Thyroid gland (tissue), 4 donors: ENCODE measurements at regions not wholly inside any gene's neighbourhood (a gene's known extent, or its start where the extent isn't known, plus 50 kb on each side); places are given as distances from the start of the nearest gene placed in this dataset.

Experiments used
- DNase-seq, 2 donors: peaks; one replicate each; pipeline ENCODE4 v3.0.0-alpha.2; 2019
- H3K27ac ChIP-seq, 3 donors: fragments of 200-600 bp; sonication (generic); 1 replicate in 2 of 3; 2 replicates in 1 of 3; pipeline ENCODE4 v1.5.1; 2016 to 2019; ENCODE audit warnings: mild to moderate bottlenecking in 1 of 3, moderate library complexity in 1 of 3
- H3K27me3 ChIP-seq: fragments of 200-600 bp; sonication (generic); one replicate; pipeline ENCODE4 v1.5.1; 2019
- H3K36me3 ChIP-seq, 2 donors: fragments of 200-600 bp; sonication (generic); one replicate each; pipeline ENCODE4 v1.5.1; 2016 to 2019
- H3K4me1 ChIP-seq, 2 donors: fragments of 200-600 bp; sonication (generic); one replicate each; pipeline ENCODE4 v1.5.1; 2017 to 2019
- H3K4me3 ChIP-seq, 3 donors: fragments of 200-600 bp; sonication (generic); replicated peaks in 1 of 3; 1 replicate in 2 of 3; 2 replicates in 1 of 3; pipeline ENCODE4 v1.5.1; 2016; ENCODE audit warnings: mild to moderate bottlenecking in 1 of 3
- H3K9me3 ChIP-seq: fragments of 200-600 bp; sonication (generic); one replicate; pipeline ENCODE4 v1.5.1; 2017
- POLR2A ChIP-seq, 2 donors: fragments of 450-650 bp; IDR thresholded peaks; one replicate each; pipeline ENCODE4 v1.6.1; 2017; ENCODE audit warnings: antibody characterized with exemption in 2 of 2, mild to moderate bottlenecking in 2 of 2, moderate library complexity in 1 of 2
- WGBS, 2 donors: methylation state at CpG; one replicate each; pipeline ENCODE4 v1.1.5; 2017; 5-methylcytosine and 5-hydroxymethylcytosine counted together
- intact Hi-C: fragments of 100-400 bp; cut with DNase I; formaldehyde crosslinking; loops from one replicate; pipeline ENCODE4 v1.15.1; 2023
- TF ChIP-seq, protein P1 (sequence below), 6 experiments: fragments of 200-600 bp in 3 of 6; fragments of 450-650 bp in 3 of 6; sonication (generic) in 3 of 6; IDR thresholded peaks; one replicate each; pipeline ENCODE4 v1.5.1; 2016 to 2019; ENCODE audit warnings: antibody characterized with exemption in 6 of 6, mild to moderate bottlenecking in 2 of 6, inconsistent platforms in 1 of 6, moderate library complexity in 1 of 6

DNA sequence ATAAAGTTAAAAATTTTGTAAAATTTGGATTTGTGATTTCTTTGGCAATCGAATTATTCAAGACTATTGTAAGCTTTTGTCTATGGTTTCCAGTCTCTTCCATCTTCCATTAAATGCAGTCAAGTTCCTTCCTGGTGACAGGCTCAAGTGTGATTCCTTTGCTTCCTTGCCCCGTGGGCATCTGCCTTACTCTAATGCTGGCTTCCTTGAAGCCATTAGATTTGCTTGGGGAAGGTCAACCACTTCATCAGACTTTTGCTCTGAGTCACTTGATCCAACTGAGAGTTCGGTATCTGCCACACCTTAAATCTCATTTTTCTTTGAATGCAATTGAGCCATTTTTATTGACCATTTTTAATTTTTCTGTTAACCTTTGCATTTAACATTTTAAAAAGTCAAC is 648.8 kb downstream of the SPOCK3 start:
- no peak overlapping the region for H3K27ac ChIP-seq
- WGBS, 2 donors, result 77 to 80% methylated on average over 3 of the region's 3 CpGs
- H3K9me3 ChIP-seq, result no peaks in the 10 kb centered on the region
- TF ChIP-seq, protein P1, sequence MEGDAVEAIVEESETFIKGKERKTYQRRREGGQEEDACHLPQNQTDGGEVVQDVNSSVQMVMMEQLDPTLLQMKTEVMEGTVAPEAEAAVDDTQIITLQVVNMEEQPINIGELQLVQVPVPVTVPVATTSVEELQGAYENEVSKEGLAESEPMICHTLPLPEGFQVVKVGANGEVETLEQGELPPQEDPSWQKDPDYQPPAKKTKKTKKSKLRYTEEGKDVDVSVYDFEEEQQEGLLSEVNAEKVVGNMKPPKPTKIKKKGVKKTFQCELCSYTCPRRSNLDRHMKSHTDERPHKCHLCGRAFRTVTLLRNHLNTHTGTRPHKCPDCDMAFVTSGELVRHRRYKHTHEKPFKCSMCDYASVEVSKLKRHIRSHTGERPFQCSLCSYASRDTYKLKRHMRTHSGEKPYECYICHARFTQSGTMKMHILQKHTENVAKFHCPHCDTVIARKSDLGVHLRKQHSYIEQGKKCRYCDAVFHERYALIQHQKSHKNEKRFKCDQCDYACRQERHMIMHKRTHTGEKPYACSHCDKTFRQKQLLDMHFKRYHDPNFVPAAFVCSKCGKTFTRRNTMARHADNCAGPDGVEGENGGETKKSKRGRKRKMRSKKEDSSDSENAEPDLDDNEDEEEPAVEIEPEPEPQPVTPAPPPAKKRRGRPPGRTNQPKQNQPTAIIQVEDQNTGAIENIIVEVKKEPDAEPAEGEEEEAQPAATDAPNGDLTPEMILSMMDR (IDR thresholded peaks at IDR 0.05), result no peak
- TF ChIP-seq POLR2A (IDR thresholded peaks at IDR 0.05), result no peak
- H3K36me3 ChIP-seq, result no peaks in the 10 kb centered on the region
- no peaks in the 10 kb centered on the region for H3K27me3 ChIP-seq
- H3K4me1 ChIP-seq, result no peaks in the 10 kb centered on the region
- no peak overlapping the region for H3K4me3 ChIP-seq
- intact Hi-C loops, result no loop called here
- no peak for DNase-seq

DNA sequence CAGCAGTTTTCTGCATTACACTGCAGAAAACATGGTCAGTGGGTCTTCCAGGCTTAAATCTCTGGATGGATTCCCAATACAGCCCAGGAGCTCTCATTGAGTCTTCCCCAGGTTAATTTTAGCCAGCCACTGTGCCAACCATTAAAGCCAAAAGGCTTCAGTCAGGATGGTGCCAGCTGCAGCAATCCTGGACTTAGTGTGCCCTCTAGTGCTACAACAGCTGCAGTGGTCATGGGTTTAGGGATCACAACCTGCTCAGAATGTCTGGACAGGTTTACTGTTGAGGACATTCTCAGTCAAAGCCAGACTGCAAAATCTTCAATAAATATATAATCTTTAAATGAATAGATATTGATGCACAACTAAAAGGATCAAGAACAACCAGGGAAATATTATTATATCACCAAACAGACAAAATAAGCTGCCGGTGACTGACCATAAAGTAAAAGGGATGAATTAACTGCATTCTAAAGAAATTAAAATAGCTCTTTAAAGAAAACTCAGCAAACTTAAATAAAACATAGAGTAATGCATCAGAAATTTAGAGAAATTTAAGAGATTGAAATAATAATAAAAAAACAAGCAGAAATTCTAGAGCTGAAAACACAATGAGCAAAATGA is 639.9 kb downstream of the SPOCK3 start:
- Histone ChIP-seq H3K27me3 (no peaks in the 10 kb centered on the region), H3K4me1 (no peaks in the 10 kb centered on the region), H3K36me3 (no peaks in the 10 kb centered on the region), H3K4me3 (no peak overlapping the region), H3K9me3 (no peaks in the 10 kb centered on the region), H3K27ac (no peak overlapping the region)
- 93 to 95% methylated on average over 1 of the region's 1 CpG for WGBS, 2 donors
- DNase-seq, result no peak
- intact Hi-C loops, result no loop called here
- TF ChIP-seq, protein P1 (IDR thresholded peaks at IDR 0.05), result no peak

DNA sequence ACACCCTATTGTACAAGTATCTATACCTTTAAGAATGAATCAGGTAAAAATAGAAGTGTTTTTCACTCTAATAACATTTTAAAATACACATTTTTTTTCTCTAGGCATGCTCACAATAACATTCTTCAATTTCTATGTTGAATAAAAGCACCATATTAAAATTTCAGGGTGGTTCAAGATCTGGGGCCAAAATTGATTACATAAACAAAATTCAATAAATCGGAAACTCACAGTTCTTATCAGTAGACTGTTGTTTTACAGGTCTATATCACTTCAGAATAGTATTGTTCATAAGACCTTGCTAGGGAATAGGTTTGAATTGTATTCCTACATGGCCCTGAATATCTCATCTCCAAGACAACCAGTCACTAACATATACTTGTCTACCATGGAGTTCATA is 634.0 kb downstream of the SPOCK3 start:
- H3K4me3 ChIP-seq, result no peak overlapping the region
- H3K9me3 ChIP-seq, result no peaks in the 10 kb centered on the region
- DNase-seq, result no peak
- no peaks in the 10 kb centered on the region for H3K36me3 ChIP-seq
- no peak overlapping the region for H3K27ac ChIP-seq
- intact Hi-C loops, result no loop called here
- no peaks in the 10 kb centered on the region for H3K27me3 ChIP-seq
- TF ChIP-seq POLR2A (IDR thresholded peaks at IDR 0.05), result no peak
- TF ChIP-seq, protein P1 (IDR thresholded peaks at IDR 0.05), result no peak
- WGBS, 2 donors, result 93 to 96% methylated on average over 1 of the region's 1 CpG
- H3K4me1 ChIP-seq, result no peaks in the 10 kb centered on the region

DNA sequence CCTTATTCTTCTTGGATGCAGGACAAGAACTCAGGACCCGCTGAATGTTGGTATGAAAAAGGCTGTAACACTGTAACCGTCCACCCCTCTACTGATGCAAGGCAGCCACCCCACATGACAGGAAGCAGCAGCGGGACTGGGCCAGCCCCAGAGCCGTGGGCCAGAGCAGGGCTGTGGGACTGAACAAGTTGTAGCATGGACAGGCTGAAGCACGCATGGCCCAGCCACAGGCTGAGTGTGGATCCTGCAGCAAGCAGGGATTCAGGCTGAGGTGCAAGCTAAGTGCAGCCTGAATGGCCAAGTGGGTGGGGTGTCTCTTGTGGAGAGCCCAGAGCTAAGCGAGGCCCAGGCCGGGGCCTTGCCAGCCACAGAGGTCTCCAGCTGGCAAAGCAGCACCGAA is 632.2 kb downstream of the SPOCK3 start:
- H3K9me3 ChIP-seq, result no peaks in the 10 kb centered on the region
- WGBS, 2 donors, result 85 to 89% methylated on average over 8 of the region's 8 CpGs

DNA sequence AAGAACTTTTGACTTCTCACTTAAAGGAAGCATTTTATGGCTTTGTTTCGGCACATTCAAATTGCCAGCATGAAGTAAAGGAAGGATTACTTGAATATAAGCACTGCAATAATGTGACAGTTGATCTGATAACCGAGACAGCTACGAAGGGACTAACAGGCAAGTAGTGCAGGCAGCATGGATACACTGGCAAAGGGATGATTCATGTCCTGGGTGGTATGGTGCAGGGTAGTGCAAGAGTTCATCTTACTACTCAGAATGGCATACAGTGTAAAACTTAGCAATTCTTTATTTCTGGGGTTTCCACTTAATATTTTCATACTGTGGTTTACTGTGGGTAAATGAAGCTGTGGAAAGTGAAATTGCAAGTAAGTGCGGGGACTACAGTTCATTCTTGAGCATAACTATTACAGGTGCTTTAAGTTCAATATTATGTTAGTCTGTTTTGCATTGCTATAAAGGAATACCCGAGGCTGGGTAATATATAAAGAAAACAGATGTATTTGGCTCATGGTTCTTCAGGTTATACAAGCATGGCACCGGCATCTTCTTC is 611.8 kb downstream of the SPOCK3 start:
- intact Hi-C loops, result no loop called here
- no peak for DNase-seq
- 85 to 86% methylated on average over 6 of the region's 6 CpGs for WGBS, 2 donors
- TF ChIP-seq, protein P1 (IDR thresholded peaks at IDR 0.05), result no peak
- no peak for TF ChIP-seq POLR2A (IDR thresholded peaks at IDR 0.05)
- no peak overlapping the region for H3K4me3 ChIP-seq
- no peaks in the 10 kb centered on the region for H3K4me1 ChIP-seq
- no peaks in the 10 kb centered on the region for H3K27me3 ChIP-seq
- H3K27ac ChIP-seq, result no peak overlapping the region
- H3K36me3 ChIP-seq, result no peaks in the 10 kb centered on the region
- H3K9me3 ChIP-seq, result no peaks in the 10 kb centered on the region

More for the DNA sequence above, 632.2 kb downstream of the SPOCK3 start:
- H3K4me3 ChIP-seq, result no peak overlapping the region
- H3K27ac ChIP-seq, result no peak overlapping the region
- no peak for DNase-seq
- intact Hi-C loops, result no loop called here
- H3K27me3 ChIP-seq, result no peaks in the 10 kb centered on the region
- no peaks in the 10 kb centered on the region for H3K4me1 ChIP-seq
- no peaks in the 10 kb centered on the region for H3K36me3 ChIP-seq
- TF ChIP-seq POLR2A (IDR thresholded peaks at IDR 0.05), result no peak
- TF ChIP-seq, protein P1 (IDR thresholded peaks at IDR 0.05), result no peak
